ENCODE measurements at regions not wholly inside any gene's neighbourhood (a gene's known extent, or its start where the extent isn't known, plus 50 kb on each side); places are given as distances from the start of the nearest gene placed in this dataset.

- TF ChIP-seq CTCF (IDR thresholded peaks at IDR 0.05; ENCODE audit: low read depth, low read length) (no peak), MAX (IDR thresholded peaks at IDR 0.05; ENCODE audit: low read depth, low read length) (no peak), POLR2A (IDR thresholded peaks at IDR 0.05; ENCODE audit: extremely low read depth, insufficient read length) (no peak)
Measured at GRCh38 chr13:87244256-87244890, 426.8 kb upstream of the SLITRK5 start.
